ENCODE measurements at regions not wholly inside any gene's neighbourhood (a gene's known extent, or its start where the extent isn't known, plus 50 kb on each side); places are given as distances from the start of the nearest gene placed in this dataset.

DNA sequence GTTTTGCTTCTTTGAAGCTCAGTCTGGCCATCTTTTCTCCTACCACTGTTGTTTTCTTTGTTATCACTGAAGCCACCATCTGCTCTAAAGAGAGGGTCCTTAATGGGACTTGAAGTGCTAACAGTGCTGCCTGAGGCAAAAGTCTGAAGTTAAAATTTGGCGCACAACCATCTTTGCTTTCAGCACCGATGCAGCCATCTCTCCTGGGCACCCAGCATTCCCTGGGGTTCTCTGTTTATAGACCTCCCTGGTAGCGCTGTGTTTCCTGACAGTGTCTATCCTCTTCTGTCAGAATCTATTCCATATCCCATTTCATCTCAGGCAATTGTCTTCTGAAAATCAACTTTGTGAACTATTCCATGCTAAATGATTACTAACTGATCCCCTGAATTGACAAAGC, 491.5 kb upstream of the MPDZ start:
- TF ChIP-seq ZNF644 (tag; IDR thresholded peaks at IDR 0.05; ENCODE audit: low read depth) (no peak), POLR2A (conservative IDR thresholded peaks at IDR 0.05) (no peak), LARP7 (IDR thresholded peaks at IDR 0.05) (no peak), RCOR1 (IDR thresholded peaks at IDR 0.05; ENCODE audit: borderline replicate concordance in 1 of 2, low read depth in 2 of 2, low read length in 2 of 2) (no peak), CBX8 (IDR thresholded peaks at IDR 0.05; ENCODE audit: borderline replicate concordance, extremely low read depth, low read depth, low read length, poor library complexity, severe bottlenecking) (no peak), POLR2AphosphoS5 (IDR thresholded peaks at IDR 0.05; ENCODE audit: control insufficient read depth, insufficient read depth, low read depth, low read length) (no peak), ERF (CRISPR knock-in tag; IDR thresholded peaks at IDR 0.05) (no peak)

Data from K562 (cell line).